ENCODE measurements at regions not wholly inside any gene's neighbourhood (a gene's known extent, or its start where the extent isn't known, plus 50 kb on each side); places are given as distances from the start of the nearest gene placed in this dataset.

- Mint-ChIP-seq H3K9me3 (peaks cover 0 to 5% (median 0%) of the 10 kb centered on the region in 7 donors), H3K27me3 (ENCODE audit: low read depth in 3 of 3) (no peaks in the 10 kb centered on the region), H3K36me3 (no peaks in the 10 kb centered on the region), H3K27ac (no peak overlapping the region), H3K4me1 (no peaks in the 10 kb centered on the region), H3K4me3 (no peak overlapping the region)
- Histone ChIP-seq H3K36me3 (replicated peaks in 1 of 2; ENCODE audit: control insufficient read depth in 1 of 2, insufficient read depth in 2 of 2, low read length in 2 of 2) (no peaks in the 10 kb centered on the region), H3K4me1 (ENCODE audit: control insufficient read depth in 1 of 2, insufficient read depth in 2 of 2, low read length in 2 of 2) (no peaks in the 10 kb centered on the region), H3K27ac (ENCODE audit: low read depth in 1 of 2, low read length in 2 of 2) (no peak overlapping the region), H3K9me3 (replicated peaks in 1 of 2; ENCODE audit: control insufficient read depth in 1 of 2, insufficient read depth in 1 of 2, low read length in 2 of 2) (peaks cover 0 to 5% of the 10 kb centered on the region in 2 donors), H4K20me1 (ENCODE audit: insufficient read depth, low read length) (no peaks in the 10 kb centered on the region), H3K27me3 (ENCODE audit: control insufficient read depth in 2 of 2, insufficient read depth in 2 of 2, low read length in 2 of 2) (no peaks in the 10 kb centered on the region), H2AFZ (ENCODE audit: insufficient read depth, low read depth, low read length, poor library complexity, severe bottlenecking) (no peak overlapping the region), H3K9ac (ENCODE audit: insufficient read depth, low read length, poor library complexity, severe bottlenecking) (no peak overlapping the region), H3K79me2 (ENCODE audit: insufficient read depth, low read length) (no peaks in the 10 kb centered on the region), H3K4me3 (replicated peaks in 1 of 3; ENCODE audit: low read depth in 2 of 3, low read length in 3 of 3) (no peak overlapping the region), H3K4me2 (replicated peaks; ENCODE audit: extremely low read depth, low read length, poor library complexity, severe bottlenecking) (no peak overlapping the region)
- WGBS (ENCODE audit: insufficient coverage) = 100% methylated on average over 3 of the region's 4 CpGs
- DNase-seq = no peak
- TF ChIP-seq, protein P1, sequence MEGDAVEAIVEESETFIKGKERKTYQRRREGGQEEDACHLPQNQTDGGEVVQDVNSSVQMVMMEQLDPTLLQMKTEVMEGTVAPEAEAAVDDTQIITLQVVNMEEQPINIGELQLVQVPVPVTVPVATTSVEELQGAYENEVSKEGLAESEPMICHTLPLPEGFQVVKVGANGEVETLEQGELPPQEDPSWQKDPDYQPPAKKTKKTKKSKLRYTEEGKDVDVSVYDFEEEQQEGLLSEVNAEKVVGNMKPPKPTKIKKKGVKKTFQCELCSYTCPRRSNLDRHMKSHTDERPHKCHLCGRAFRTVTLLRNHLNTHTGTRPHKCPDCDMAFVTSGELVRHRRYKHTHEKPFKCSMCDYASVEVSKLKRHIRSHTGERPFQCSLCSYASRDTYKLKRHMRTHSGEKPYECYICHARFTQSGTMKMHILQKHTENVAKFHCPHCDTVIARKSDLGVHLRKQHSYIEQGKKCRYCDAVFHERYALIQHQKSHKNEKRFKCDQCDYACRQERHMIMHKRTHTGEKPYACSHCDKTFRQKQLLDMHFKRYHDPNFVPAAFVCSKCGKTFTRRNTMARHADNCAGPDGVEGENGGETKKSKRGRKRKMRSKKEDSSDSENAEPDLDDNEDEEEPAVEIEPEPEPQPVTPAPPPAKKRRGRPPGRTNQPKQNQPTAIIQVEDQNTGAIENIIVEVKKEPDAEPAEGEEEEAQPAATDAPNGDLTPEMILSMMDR (IDR thresholded peaks at IDR 0.05) = no peak
- intact Hi-C loops (cut with micrococcal nuclease) = no loop called here
Observed at GRCh38 chr4:181581983-181582382, 661.2 kb upstream of the TENM3 start.

DNA sequence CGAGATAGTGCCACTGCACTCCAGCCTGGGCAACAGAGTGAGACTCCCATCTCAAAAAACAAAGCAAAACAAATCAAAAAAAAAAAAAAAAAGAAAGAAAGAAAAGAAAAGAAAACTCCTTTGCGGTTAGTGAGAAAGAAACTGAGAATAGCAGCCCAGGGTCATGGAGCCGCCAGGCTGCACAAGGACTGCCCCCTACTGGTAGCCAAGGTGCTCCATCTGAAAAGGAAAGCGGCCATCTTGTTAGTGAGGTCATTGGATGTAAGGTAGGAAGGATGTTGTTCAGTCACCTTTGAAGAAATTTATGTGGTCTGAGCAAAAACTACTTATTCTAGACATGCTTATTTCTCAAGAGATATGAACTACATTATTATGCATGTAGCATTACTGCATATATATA is 660.6 kb upstream of the TENM3 start:
- no peak overlapping the region for H3K4me2 ChIP-seq (replicated peaks; ENCODE audit: extremely low read depth, low read length, poor library complexity, severe bottlenecking)
- no peak for DNase-seq
- peaks cover 0 to 5% of the 10 kb centered on the region in 2 donors for H3K9me3 ChIP-seq (replicated peaks in 1 of 2; ENCODE audit: control insufficient read depth in 1 of 2, insufficient read depth in 1 of 2, low read length in 2 of 2)
- Mint-ChIP-seq H3K9me3 (peaks cover 0 to 5% (median 2%) of the 10 kb centered on the region in 7 donors), H3K36me3 (no peaks in the 10 kb centered on the region), H3K27me3 (ENCODE audit: low read depth in 3 of 3) (no peaks in the 10 kb centered on the region), H3K27ac (no peak overlapping the region), H3K4me3 (no peak overlapping the region), H3K4me1 (no peaks in the 10 kb centered on the region)
- WGBS (ENCODE audit: insufficient coverage) = no CpG with 5 or more reads among the region's 4 CpGs
- no peaks in the 10 kb centered on the region for H4K20me1 ChIP-seq (ENCODE audit: insufficient read depth, low read length)
- TF ChIP-seq, protein P1 (IDR thresholded peaks at IDR 0.05) = no peak
- no peaks in the 10 kb centered on the region for H3K79me2 ChIP-seq (ENCODE audit: insufficient read depth, low read length)
- no peak overlapping the region for H3K9ac ChIP-seq (ENCODE audit: insufficient read depth, low read length, poor library complexity, severe bottlenecking)
- no peak overlapping the region for H2AFZ ChIP-seq (ENCODE audit: insufficient read depth, low read depth, low read length, poor library complexity, severe bottlenecking)
- H3K36me3 ChIP-seq (replicated peaks in 1 of 2; ENCODE audit: control insufficient read depth in 1 of 2, insufficient read depth in 2 of 2, low read length in 2 of 2) = no peaks in the 10 kb centered on the region
- no peak overlapping the region for H3K27ac ChIP-seq (ENCODE audit: low read depth in 1 of 2, low read length in 2 of 2)
- H3K27me3 ChIP-seq (ENCODE audit: control insufficient read depth in 2 of 2, insufficient read depth in 2 of 2, low read length in 2 of 2) = no peaks in the 10 kb centered on the region
- no peaks in the 10 kb centered on the region for H3K4me1 ChIP-seq (ENCODE audit: control insufficient read depth in 1 of 2, insufficient read depth in 2 of 2, low read length in 2 of 2)
- H3K4me3 ChIP-seq (replicated peaks in 1 of 3; ENCODE audit: low read depth in 2 of 3, low read length in 3 of 3) = no peak overlapping the region
- intact Hi-C loops (cut with micrococcal nuclease) = no loop called here

All from CD14-positive monocyte (primary cell).